Kidney epithelial cell (primary cell): ENCODE measurements at regions not wholly inside any gene's neighbourhood (a gene's known extent, or its start where the extent isn't known, plus 50 kb on each side); places are given as distances from the start of the nearest gene placed in this dataset.
"Not testable (repeated sequence)": the region's sequence is repeated elsewhere in the genome, so short reads cannot be mapped to it uniquely, and the experiment has no call there.

Experiments used
- DNase-seq: peaks from one replicate; pipeline ENCODE4 v3.0.0-alpha.2; 2010; ENCODE audit warnings: low read depth
- H3K27me3 ChIP-seq: 2 replicates; pipeline ENCODE4 v1.6.0; 2011; ENCODE audit warnings: low read length; ENCODE audit not compliant: control insufficient read depth, insufficient read depth
- H3K36me3 ChIP-seq: 2 replicates; pipeline ENCODE4 v1.5.1; 2011; ENCODE audit warnings: low read length; ENCODE audit not compliant: control insufficient read depth, insufficient read depth
- H3K4me3 ChIP-seq: 2 replicates; pipeline ENCODE4 v1.5.1; 2011; ENCODE audit warnings: low read depth, mild to moderate bottlenecking, control low read depth, low read length
- TF ChIP-seq, protein P1 (sequence below): IDR thresholded peaks from 2 replicates; pipeline ENCODE4 v1.5.1; 2011; ENCODE audit warnings: mild to moderate bottlenecking, moderate library complexity, low read length, control low read depth, inconsistent platforms; ENCODE audit not compliant: insufficient read depth, poor library complexity, severe bottlenecking

GRCh38 chr14:89743828-89744227 is 210.7 kb downstream of the EFCAB11 start:
- DNase-seq, result no peak
- TF ChIP-seq, protein P1, sequence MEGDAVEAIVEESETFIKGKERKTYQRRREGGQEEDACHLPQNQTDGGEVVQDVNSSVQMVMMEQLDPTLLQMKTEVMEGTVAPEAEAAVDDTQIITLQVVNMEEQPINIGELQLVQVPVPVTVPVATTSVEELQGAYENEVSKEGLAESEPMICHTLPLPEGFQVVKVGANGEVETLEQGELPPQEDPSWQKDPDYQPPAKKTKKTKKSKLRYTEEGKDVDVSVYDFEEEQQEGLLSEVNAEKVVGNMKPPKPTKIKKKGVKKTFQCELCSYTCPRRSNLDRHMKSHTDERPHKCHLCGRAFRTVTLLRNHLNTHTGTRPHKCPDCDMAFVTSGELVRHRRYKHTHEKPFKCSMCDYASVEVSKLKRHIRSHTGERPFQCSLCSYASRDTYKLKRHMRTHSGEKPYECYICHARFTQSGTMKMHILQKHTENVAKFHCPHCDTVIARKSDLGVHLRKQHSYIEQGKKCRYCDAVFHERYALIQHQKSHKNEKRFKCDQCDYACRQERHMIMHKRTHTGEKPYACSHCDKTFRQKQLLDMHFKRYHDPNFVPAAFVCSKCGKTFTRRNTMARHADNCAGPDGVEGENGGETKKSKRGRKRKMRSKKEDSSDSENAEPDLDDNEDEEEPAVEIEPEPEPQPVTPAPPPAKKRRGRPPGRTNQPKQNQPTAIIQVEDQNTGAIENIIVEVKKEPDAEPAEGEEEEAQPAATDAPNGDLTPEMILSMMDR, result no peak
- Histone ChIP-seq H3K27me3 (no peaks in the 10 kb centered on the region), H3K4me3 (no peak overlapping the region), H3K36me3 (no peaks in the 10 kb centered on the region)

GRCh38 chr14:89740241-89740640 is 214.3 kb downstream of the EFCAB11 start:
- H3K27me3 ChIP-seq, result no peaks in the 10 kb centered on the region
- no peak overlapping the region for H3K4me3 ChIP-seq
- H3K36me3 ChIP-seq, result no peaks in the 10 kb centered on the region
- no peak for DNase-seq
- TF ChIP-seq, protein P1, result no peak

DNA sequence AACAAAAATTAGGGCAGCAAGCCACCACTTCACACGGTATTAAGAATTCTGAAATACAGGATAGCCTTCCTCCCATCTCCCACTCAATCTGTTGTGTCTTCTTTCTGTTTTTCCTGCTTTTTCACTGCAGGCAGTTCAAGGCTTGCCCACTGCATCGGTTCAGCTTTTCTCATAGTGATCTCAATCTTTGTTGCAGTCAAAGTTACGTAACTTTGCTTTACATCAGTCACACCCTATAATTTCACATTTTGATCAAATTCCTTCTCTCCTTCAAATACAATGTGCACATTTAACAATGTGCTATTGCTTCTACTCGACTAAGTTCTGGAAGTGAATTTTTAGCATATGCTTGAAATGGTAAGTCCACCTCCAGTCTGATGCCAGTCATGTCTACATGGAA is 217.6 kb downstream of the EFCAB11 start:
- TF ChIP-seq, protein P1, result no peak
- Histone ChIP-seq H3K27me3 (no peaks in the 10 kb centered on the region), H3K36me3 (no peaks in the 10 kb centered on the region), H3K4me3 (no peak overlapping the region)
- DNase-seq, result no peak

- no peak for DNase-seq
- H3K4me3 ChIP-seq, result no peak overlapping the region
- TF ChIP-seq, protein P1, result no peak
- no peaks in the 10 kb centered on the region for H3K27me3 ChIP-seq
- no peaks in the 10 kb centered on the region for H3K36me3 ChIP-seq
Observed at GRCh38 chr14:89731396-89731933, 223.1 kb downstream of the EFCAB11 start.

GRCh38 chr14:89730687-89731086 is 223.8 kb downstream of the EFCAB11 start:
- TF ChIP-seq, protein P1, result no peak
- Histone ChIP-seq H3K27me3 (no peaks in the 10 kb centered on the region), H3K36me3 (no peaks in the 10 kb centered on the region), H3K4me3 (no peak overlapping the region)
- no peak for DNase-seq

DNA sequence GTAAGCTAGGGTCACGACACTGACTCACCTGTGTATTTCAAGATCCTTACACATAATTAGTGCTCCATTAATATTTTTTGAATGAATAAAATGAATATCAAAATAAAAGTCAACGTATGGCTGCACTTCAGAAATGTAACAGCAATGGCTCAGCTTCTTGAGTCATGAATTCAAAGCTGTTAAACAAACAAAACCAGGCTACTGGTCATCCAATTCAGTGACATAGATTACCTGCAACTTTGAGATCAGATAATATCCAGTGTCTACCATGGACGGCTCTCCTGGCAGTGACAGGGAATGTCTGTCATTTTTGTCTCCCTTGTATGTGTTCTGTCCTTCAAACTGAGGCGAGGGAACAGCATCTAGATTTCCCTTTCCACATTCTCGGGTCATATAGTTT is 225.6 kb downstream of the EFCAB11 start:
- Histone ChIP-seq H3K27me3 (no peaks in the 10 kb centered on the region), H3K36me3 (no peaks in the 10 kb centered on the region), H3K4me3 (no peak overlapping the region)
- TF ChIP-seq, protein P1, result no peak
- DNase-seq, result no peak

DNA sequence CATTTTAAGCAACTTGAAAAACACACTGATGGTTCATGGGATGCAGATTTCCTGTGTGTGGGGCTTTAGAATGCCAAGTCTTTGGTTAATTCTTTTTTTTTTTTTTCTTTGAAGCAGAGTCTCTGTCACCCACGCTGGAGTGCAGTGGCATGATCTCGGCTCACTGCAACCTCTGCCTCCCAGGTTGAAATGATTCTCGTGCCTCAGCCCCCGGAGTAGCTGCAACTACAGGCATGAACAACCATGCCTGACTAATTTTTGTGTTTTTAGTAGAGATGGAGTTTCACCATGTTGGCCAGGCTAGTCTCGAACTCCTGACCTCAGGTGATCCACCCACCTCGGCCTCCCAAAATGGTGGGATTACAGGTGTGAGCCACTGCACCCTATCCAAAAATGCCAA is 228.3 kb downstream of the EFCAB11 start:
- not testable (repeated sequence) for H3K27me3 ChIP-seq, H3K36me3 ChIP-seq, DNase-seq, H3K4me3 ChIP-seq
